HCT116 (cell line): ENCODE measurements at regions not wholly inside any gene's neighbourhood (a gene's known extent, or its start where the extent isn't known, plus 50 kb on each side); places are given as distances from the start of the nearest gene placed in this dataset.

Experiments used
- ATAC-seq: fragments of 200-7000 bp; cut with Tn5 transposase; 2 replicates; pipeline ENCODE4 v1.9.1; 2020; ENCODE audit warnings: mild to moderate bottlenecking, moderate library complexity
- BruUV-seq: library from RNA; stranded (reverse); fragments of 400-500 nt; replicated peaks from 2 replicates; lab custom pipeline; 2021; lab: Mats Ljungman, UMichigan
- CTCF ChIA-PET: fragments of 300-600 bp; sonication (Branson Sonifier 250); formaldehyde crosslinking; loops from one replicate; lab custom pipeline; 2021; ENCODE audit warnings: antibody characterized with exemption; lab: Charles Lee
- POLR2A ChIA-PET: fragments of 300-600, 350-600 bp; sonication (Branson Sonifier 250); formaldehyde crosslinking; loops from one replicate; lab custom pipeline; 2021; ENCODE audit warnings: antibody characterized with exemption; lab: Charles Lee
- RAD21 ChIA-PET, 2 experiments: fragments of 300-600 bp; sonication (Branson Sonifier 250); formaldehyde crosslinking; loops; one replicate each; lab custom pipeline; 2023; ENCODE audit warnings: low total read pairs in 2 of 2; ENCODE audit not compliant: uncharacterized antibody in 2 of 2, unreplicated experiment in 2 of 2, low non-redundant PET in 1 of 2; lab: Charles Lee
- DNase-seq: peaks from one replicate; pipeline ENCODE4 v3.0.0-alpha.2; 2010; ENCODE audit warnings: low read depth, low spot score
- H2AFZ ChIP-seq: fragments of 200-600 bp; shearing (Covaris generic), sonication (generic); 2 replicates; pipeline ENCODE4 v1.6.1; 2017; ENCODE audit warnings: low read depth, mixed run types, mixed read lengths, antibody characterized with exemption, low read length; ENCODE audit not compliant: poor library complexity, severe bottlenecking
- H3K27ac ChIP-seq: 2 replicates; pipeline ENCODE4 v1.5.1; 2012; ENCODE audit warnings: low read depth, low read length
- H3K27me3 ChIP-seq: fragments of 200-600 bp; sonication (generic); 2 replicates; pipeline ENCODE4 v1.6.1; 2016; ENCODE audit warnings: mixed run types, low read length, mixed read lengths; ENCODE audit not compliant: insufficient read depth
- H3K36me3 ChIP-seq, 2 experiments: fragments of 200-500 bp in 1 of 2; fragments of 200-600 bp in 1 of 2; sonication (Bioruptor generic) in 1 of 2; sonication (generic) in 1 of 2; 2 replicates each; pipeline versions ENCODE4 v1.5.1 to v1.6.1; 2014 to 2016; ENCODE audit warnings: low read length in 2 of 2, inconsistent platforms in 1 of 2, mixed read lengths in 1 of 2, mixed run types in 1 of 2; ENCODE audit not compliant: insufficient read depth in 2 of 2, control insufficient read depth in 1 of 2
- H3K4me1 ChIP-seq, 2 experiments: fragments of 200-600 bp in 1 of 2; sonication (generic) in 1 of 2; 2 replicates each; pipeline versions ENCODE4 v1.5.1 to v1.6.1; 2012 to 2017; ENCODE audit warnings: low read length in 2 of 2, inconsistent platforms in 1 of 2, mild to moderate bottlenecking in 1 of 2, mixed read lengths in 1 of 2, mixed run types in 1 of 2, moderate library complexity in 1 of 2; ENCODE audit not compliant: insufficient read depth in 2 of 2, control insufficient read depth in 1 of 2
- H3K4me2 ChIP-seq: fragments of 200-600 bp; sonication (generic); 2 replicates; pipeline ENCODE4 v1.6.1; 2017; ENCODE audit warnings: mixed run types, low read length, mixed read lengths
- H3K4me3 ChIP-seq, 2 experiments: fragments of 200-600 bp in 1 of 2; sonication (generic) in 1 of 2; replicated peaks in 1 of 2; 2 replicates each; pipeline ENCODE4 v1.5.1; 2011 to 2016; ENCODE audit warnings: low read length in 2 of 2, control low read depth in 1 of 2, low read depth in 1 of 2, mild to moderate bottlenecking in 1 of 2, mixed read lengths in 1 of 2, mixed run types in 1 of 2
- H3K79me2 ChIP-seq: fragments of 200-600 bp; sonication (generic); 2 replicates; pipeline ENCODE4 v1.6.1; 2017; ENCODE audit warnings: mild to moderate bottlenecking, mixed run types, low read length, moderate library complexity, mixed read lengths; ENCODE audit not compliant: insufficient read depth
- H3K9ac ChIP-seq: fragments of 200-600 bp; sonication (generic); 2 replicates; pipeline ENCODE4 v1.6.1; 2016; ENCODE audit warnings: low read length, mixed read lengths
- H3K9me2 ChIP-seq: fragments of 200-600 bp; sonication (generic), shearing (Covaris generic); 2 replicates; pipeline ENCODE4 v1.6.1; 2017; ENCODE audit warnings: mixed run types, mild to moderate bottlenecking, moderate library complexity; ENCODE audit not compliant: insufficient read depth
- H3K9me3 ChIP-seq, 2 experiments: fragments of 200-500 bp in 1 of 2; fragments of 200-600 bp in 1 of 2; sonication (Bioruptor generic) in 1 of 2; sonication (generic) in 1 of 2; 2 replicates each; pipeline ENCODE4 v1.6.1; 2014 to 2017; ENCODE audit warnings: low read length in 2 of 2, mixed read lengths in 2 of 2, inconsistent platforms in 1 of 2, low read depth in 1 of 2, mild to moderate bottlenecking in 1 of 2, mixed run types in 1 of 2, moderate library complexity in 1 of 2; ENCODE audit not compliant: control insufficient read depth in 1 of 2, insufficient read depth in 1 of 2
- H4K20me1 ChIP-seq: fragments of 200-600 bp; sonication (generic), shearing (Covaris generic); 2 replicates; pipeline ENCODE4 v1.6.1; 2017; ENCODE audit warnings: mixed run types, mild to moderate bottlenecking, moderate library complexity; ENCODE audit not compliant: insufficient read depth
- CBX3 ChIP-seq: IDR thresholded peaks from 2 replicates; pipeline ENCODE4 v1.6.1; 2012; ENCODE audit warnings: low read depth
- CTCF ChIP-seq, 3 experiments: fragments of 200-600 bp in 1 of 3; sonication (generic) in 1 of 3; IDR thresholded peaks in 2 of 3; conservative IDR thresholded peaks in 1 of 3; 2 replicates each; pipeline ENCODE4 v1.5.1; 2012 to 2017; ENCODE audit warnings: low read depth in 2 of 3, low read length in 2 of 3, antibody characterized with exemption in 1 of 3, borderline replicate concordance in 1 of 3, control low read depth in 1 of 3, mild to moderate bottlenecking in 1 of 3, mixed read lengths in 1 of 3, mixed run types in 1 of 3, moderate library complexity in 1 of 3; ENCODE audit not compliant: insufficient read depth in 1 of 3
- EZH2 ChIP-seq: fragments of 200-600 bp; sonication (generic); IDR thresholded peaks from 2 replicates; pipeline ENCODE4 v1.6.1; 2017; ENCODE audit warnings: antibody characterized with exemption, mixed run types
- EZH2phosphoT487 ChIP-seq: fragments of 200-600 bp; IDR thresholded peaks from 2 replicates; pipeline ENCODE4 v1.6.1; 2018; ENCODE audit warnings: antibody characterized with exemption, borderline replicate concordance
- FOSL1 ChIP-seq: IDR thresholded peaks from 2 replicates; pipeline ENCODE4 v1.6.1; 2012; ENCODE audit warnings: low read depth
- MAX ChIP-seq: IDR thresholded peaks from 2 replicates; pipeline ENCODE4 v1.6.1; 2012
- POLR2AphosphoS5 ChIP-seq: IDR thresholded peaks from 2 replicates; pipeline ENCODE4 v1.6.1; 2011; ENCODE audit warnings: mild to moderate bottlenecking, low read depth, low read length, moderate library complexity
- SIN3A ChIP-seq: IDR thresholded peaks from 2 replicates; pipeline ENCODE4 v1.6.1; 2012; ENCODE audit warnings: low read depth
- SP1 ChIP-seq: IDR thresholded peaks from 2 replicates; pipeline ENCODE4 v1.6.1; 2012; ENCODE audit warnings: low read depth
- TCF7L2 ChIP-seq: IDR thresholded peaks from 2 replicates; pipeline ENCODE4 v1.7.0; 2011; ENCODE audit warnings: borderline replicate concordance, inconsistent platforms; ENCODE audit not compliant: insufficient read depth, insufficient read length; ENCODE audit errors: extremely low read depth
- intact Hi-C: fragments of 100-400 bp; cut with micrococcal nuclease; formaldehyde crosslinking; loops from 2 replicates; pipeline ENCODE4 v1.10.0; 2022

DNA sequence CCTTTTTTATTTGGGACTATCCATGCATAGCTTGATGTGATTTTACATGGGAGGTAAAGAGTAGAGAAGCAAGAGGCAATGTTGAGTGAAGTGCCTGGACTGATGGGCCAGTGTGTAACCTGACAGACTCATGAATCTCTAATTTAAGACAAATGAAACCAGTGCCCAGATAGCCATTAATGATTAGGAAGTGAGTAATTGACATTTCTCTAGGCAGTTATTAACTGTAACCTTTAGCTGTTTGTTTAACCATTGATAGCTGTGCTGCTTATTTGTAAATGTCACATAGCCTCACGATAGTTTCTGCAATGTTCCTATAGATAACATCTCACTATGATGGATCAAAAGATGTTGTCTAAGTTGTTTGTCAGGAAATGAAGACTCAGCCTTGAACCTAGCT lies 1047.5 kb upstream of the SPRY2 start:
- Histone ChIP-seq H2AFZ (no peak overlapping the region), H3K27me3 (no peaks in the 10 kb centered on the region), H3K4me1 (no peaks in the 10 kb centered on the region), H3K4me2 (no peak overlapping the region), H3K79me2 (no peaks in the 10 kb centered on the region), H3K9ac (no peak overlapping the region), H3K36me3 (no peaks in the 10 kb centered on the region), H3K9me3 (no peaks in the 10 kb centered on the region; a peak in 1 of 4 replicates), H3K9me2 (no peaks in the 10 kb centered on the region), H4K20me1 (no peaks in the 10 kb centered on the region), H3K27ac (no peak overlapping the region), H3K4me3 (no peak overlapping the region)
- ChIA-PET CTCF (no interaction called here), POLR2A (no interaction called here), RAD21 (no interaction called here)
- intact Hi-C loops: no loop called here
- DNase-seq: no peak
- no TSS peak for BruUV-seq
- no peak for TF ChIP-seq POLR2AphosphoS5
- TF ChIP-seq TCF7L2: no peak
- no peak for TF ChIP-seq CTCF (IDR thresholded peaks at IDR 0.05 in 2 of 3, conservative IDR thresholded peaks at IDR 0.05 in 1 of 3; ENCODE audit: borderline replicate concordance in 1 of 3, insufficient read depth in 1 of 3, low read depth in 2 of 3, low read length in 2 of 3)
- no peak for TF ChIP-seq CBX3
- no peak for TF ChIP-seq EZH2phosphoT487
- no peak for TF ChIP-seq SIN3A
- TF ChIP-seq MAX: no peak
- TF ChIP-seq FOSL1: no peak
- TF ChIP-seq EZH2: no peak
- TF ChIP-seq SP1: no peak
- no peak for ATAC-seq
